ENCODE measurements at regions not wholly inside any gene's neighbourhood (a gene's known extent, or its start where the extent isn't known, plus 50 kb on each side); places are given as distances from the start of the nearest gene placed in this dataset.

- TF ChIP-seq TEAD4 (IDR thresholded peaks at IDR 0.05): no peak
- TF ChIP-seq RAD21 (IDR thresholded peaks at IDR 0.05; ENCODE audit: low read depth): no peak
- TF ChIP-seq CREB1 (IDR thresholded peaks at IDR 0.05; ENCODE audit: low read depth): no peak
Measured at GRCh38 chr2:230599853-230600252, 112.8 kb upstream of the CAB39 start.

Data from Ishikawa (cell line).